Panc1 (cell line): ENCODE measurements at regions not wholly inside any gene's neighbourhood (a gene's known extent, or its start where the extent isn't known, plus 50 kb on each side); places are given as distances from the start of the nearest gene placed in this dataset.

Experiments used
- CTCF ChIP-seq: fragments of 450-650 bp; IDR thresholded peaks from 2 replicates; pipeline ENCODE4 v1.5.1; 2017; ENCODE audit warnings: mild to moderate bottlenecking
- POLR2AphosphoS5 ChIP-seq: IDR thresholded peaks from 2 replicates; pipeline ENCODE4 v1.6.1; 2012; ENCODE audit warnings: mild to moderate bottlenecking, low read depth, low read length, moderate library complexity
- SIN3A ChIP-seq: IDR thresholded peaks from 2 replicates; pipeline ENCODE4 v1.6.1; 2012; ENCODE audit warnings: low read depth, mild to moderate bottlenecking, low read length, moderate library complexity, borderline replicate concordance; ENCODE audit not compliant: insufficient read depth
- TCF7L2 ChIP-seq: IDR thresholded peaks from 2 replicates; pipeline ENCODE4 v1.6.1; 2011; ENCODE audit warnings: mild to moderate bottlenecking, low read depth, low read length, inconsistent platforms
- TF ChIP-seq, protein P1 (sequence below), 2 experiments: IDR thresholded peaks; 2 replicates each; pipeline ENCODE4 v1.6.1; 2011 to 2012; ENCODE audit warnings: low read depth in 2 of 2, control low read depth in 1 of 2, low read length in 1 of 2, mild to moderate bottlenecking in 1 of 2, moderate library complexity in 1 of 2; ENCODE audit not compliant: insufficient read depth in 1 of 2

- TF ChIP-seq CTCF (no peak), POLR2AphosphoS5 (no peak), TCF7L2 (no peak), SIN3A (no peak)
- TF ChIP-seq, protein P1, sequence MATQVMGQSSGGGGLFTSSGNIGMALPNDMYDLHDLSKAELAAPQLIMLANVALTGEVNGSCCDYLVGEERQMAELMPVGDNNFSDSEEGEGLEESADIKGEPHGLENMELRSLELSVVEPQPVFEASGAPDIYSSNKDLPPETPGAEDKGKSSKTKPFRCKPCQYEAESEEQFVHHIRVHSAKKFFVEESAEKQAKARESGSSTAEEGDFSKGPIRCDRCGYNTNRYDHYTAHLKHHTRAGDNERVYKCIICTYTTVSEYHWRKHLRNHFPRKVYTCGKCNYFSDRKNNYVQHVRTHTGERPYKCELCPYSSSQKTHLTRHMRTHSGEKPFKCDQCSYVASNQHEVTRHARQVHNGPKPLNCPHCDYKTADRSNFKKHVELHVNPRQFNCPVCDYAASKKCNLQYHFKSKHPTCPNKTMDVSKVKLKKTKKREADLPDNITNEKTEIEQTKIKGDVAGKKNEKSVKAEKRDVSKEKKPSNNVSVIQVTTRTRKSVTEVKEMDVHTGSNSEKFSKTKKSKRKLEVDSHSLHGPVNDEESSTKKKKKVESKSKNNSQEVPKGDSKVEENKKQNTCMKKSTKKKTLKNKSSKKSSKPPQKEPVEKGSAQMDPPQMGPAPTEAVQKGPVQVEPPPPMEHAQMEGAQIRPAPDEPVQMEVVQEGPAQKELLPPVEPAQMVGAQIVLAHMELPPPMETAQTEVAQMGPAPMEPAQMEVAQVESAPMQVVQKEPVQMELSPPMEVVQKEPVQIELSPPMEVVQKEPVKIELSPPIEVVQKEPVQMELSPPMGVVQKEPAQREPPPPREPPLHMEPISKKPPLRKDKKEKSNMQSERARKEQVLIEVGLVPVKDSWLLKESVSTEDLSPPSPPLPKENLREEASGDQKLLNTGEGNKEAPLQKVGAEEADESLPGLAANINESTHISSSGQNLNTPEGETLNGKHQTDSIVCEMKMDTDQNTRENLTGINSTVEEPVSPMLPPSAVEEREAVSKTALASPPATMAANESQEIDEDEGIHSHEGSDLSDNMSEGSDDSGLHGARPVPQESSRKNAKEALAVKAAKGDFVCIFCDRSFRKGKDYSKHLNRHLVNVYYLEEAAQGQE (IDR thresholded peaks at IDR 0.05; ENCODE audit: insufficient read depth in 1 of 2, low read depth in 2 of 2, low read length in 1 of 2), result no peak
These were observed 78.8 kb downstream of the LINC01488 start for GRCh38 chr11:69560141-69560790.
